Naive B cell (primary cell): ENCODE measurements at regions not wholly inside any gene's neighbourhood (a gene's known extent, or its start where the extent isn't known, plus 50 kb on each side); places are given as distances from the start of the nearest gene placed in this dataset.
"Not testable (repeated sequence)": the region's sequence is repeated elsewhere in the genome, so short reads cannot be mapped to it uniquely, and the experiment has no call there.

Source experiments
- ATAC-seq, 2 donors: fragments of 150-1000 bp; cut with Tn5 transposase; 2 replicates each; pipeline ENCODE4 v1.10.0; 2021; ENCODE audit warnings: low read depth in 2 of 2, mild to moderate bottlenecking in 2 of 2, moderate library complexity in 2 of 2
- DNase-seq: peaks from one replicate; pipeline ENCODE4 v3.0.0; 2022
- H3K27ac Mint-ChIP-seq, 6 donors: one replicate each; pipeline ENCODE4 v1.8.0; 2020 to 2022; ENCODE audit warnings: mild to moderate bottlenecking in 6 of 6, mixed read lengths in 6 of 6, moderate library complexity in 5 of 6, inconsistent platforms in 2 of 6
- H3K27me3 Mint-ChIP-seq, 3 donors: one replicate each; pipeline ENCODE4 v1.8.0; 2021 to 2022; ENCODE audit warnings: mixed read lengths in 3 of 3, mild to moderate bottlenecking in 1 of 3
- H3K36me3 Mint-ChIP-seq, 2 donors: one replicate each; pipeline ENCODE4 v1.8.0; 2020 to 2022; ENCODE audit warnings: mixed read lengths in 2 of 2, inconsistent platforms in 1 of 2, mild to moderate bottlenecking in 1 of 2
- H3K4me1 Mint-ChIP-seq, 3 donors: one replicate each; pipeline ENCODE4 v1.8.0; 2020 to 2022; ENCODE audit warnings: mixed read lengths in 3 of 3, inconsistent platforms in 1 of 3, mild to moderate bottlenecking in 1 of 3, moderate library complexity in 1 of 3
- H3K4me3 Mint-ChIP-seq, 8 donors: one replicate each; pipeline ENCODE4 v1.8.0; 2020 to 2022; ENCODE audit warnings: mild to moderate bottlenecking in 8 of 8, mixed read lengths in 8 of 8, moderate library complexity in 8 of 8, inconsistent platforms in 2 of 8
- H3K9me3 Mint-ChIP-seq, 7 donors: one replicate each; pipeline ENCODE4 v1.8.0; 2020 to 2022; ENCODE audit warnings: mixed read lengths in 7 of 7, mild to moderate bottlenecking in 5 of 7, inconsistent platforms in 2 of 7, moderate library complexity in 1 of 7

- no peaks in the 10 kb centered on the region for H3K36me3 Mint-ChIP-seq
- ATAC-seq (no peak), DNase-seq (no peak)
- H3K4me1 Mint-ChIP-seq = no peaks in the 10 kb centered on the region
- H3K27ac Mint-ChIP-seq = no peak overlapping the region
- H3K27me3 Mint-ChIP-seq = peaks cover 0 to 3% (median 0%) of the 10 kb centered on the region in 3 donors
- no peak overlapping the region for H3K4me3 Mint-ChIP-seq
- peaks cover 0 to 3% (median 0%) of the 10 kb centered on the region in 7 donors for H3K9me3 Mint-ChIP-seq
Observed at GRCh38 chr3:168968609-168969008, 694.9 kb downstream of the MECOM start.

- no peaks in the 10 kb centered on the region for H3K36me3 Mint-ChIP-seq
- H3K4me3 Mint-ChIP-seq = no peak overlapping the region
- peaks cover 0 to 3% (median 0%) of the 10 kb centered on the region in 7 donors for H3K9me3 Mint-ChIP-seq
- H3K4me1 Mint-ChIP-seq = no peaks in the 10 kb centered on the region
- no peak overlapping the region for H3K27ac Mint-ChIP-seq
- DNase-seq (no peak), ATAC-seq (no peak)
- H3K27me3 Mint-ChIP-seq = peaks cover 0 to 3% (median 0%) of the 10 kb centered on the region in 3 donors
Observed at GRCh38 chr3:168964736-168965135, 698.8 kb downstream of the MECOM start.

- no peaks in the 10 kb centered on the region for H3K27me3 Mint-ChIP-seq
- no peak overlapping the region for H3K27ac Mint-ChIP-seq
- no peaks in the 10 kb centered on the region for H3K36me3 Mint-ChIP-seq
- no peaks in the 10 kb centered on the region for H3K9me3 Mint-ChIP-seq
- H3K4me1 Mint-ChIP-seq = no peaks in the 10 kb centered on the region
- DNase-seq = no peak
- no peak overlapping the region for H3K4me3 Mint-ChIP-seq
- no peak for ATAC-seq
Observed at GRCh38 chr3:168961271-168961670, 702.2 kb downstream of the MECOM start.

GRCh38 chr3:168959731-168960130 lies 703.8 kb downstream of the MECOM start:
- Mint-ChIP-seq H3K27me3 (no peaks in the 10 kb centered on the region), H3K27ac (no peak overlapping the region), H3K9me3 (peaks cover 0 to under 1% (median 0%) of the 10 kb centered on the region in 7 donors), H3K4me3 (no peak overlapping the region), H3K36me3 (no peaks in the 10 kb centered on the region), H3K4me1 (no peaks in the 10 kb centered on the region)
- DNase-seq (no peak), ATAC-seq (no peak)

- Mint-ChIP-seq H3K4me3 (no peak overlapping the region), H3K27ac (no peak overlapping the region), H3K36me3 (no peaks in the 10 kb centered on the region), H3K4me1 (no peaks in the 10 kb centered on the region), H3K27me3 (no peaks in the 10 kb centered on the region), H3K9me3 (peaks cover 0 to 8% (median 0%) of the 10 kb centered on the region in 7 donors)
- DNase-seq = no peak
- no peak for ATAC-seq
Observed at GRCh38 chr3:168958466-168958865, 705.0 kb downstream of the MECOM start.

GRCh38 chr3:168956076-168956475 lies 707.4 kb downstream of the MECOM start:
- H3K36me3 Mint-ChIP-seq = no peaks in the 10 kb centered on the region

GRCh38 chr3:168952551-168952950 lies 711.0 kb downstream of the MECOM start:
- Mint-ChIP-seq H3K27ac (no peak overlapping the region), H3K4me3 (no peak overlapping the region), H3K27me3 (no peaks in the 10 kb centered on the region), H3K4me1 (no peaks in the 10 kb centered on the region), H3K36me3 (no peaks in the 10 kb centered on the region), H3K9me3 (peaks cover 0 to 8% (median 1%) of the 10 kb centered on the region in 7 donors)
- DNase-seq (no peak), ATAC-seq (no peak)

More at GRCh38 chr3:168956076-168956475, 707.4 kb downstream of the MECOM start:
- Mint-ChIP-seq H3K27ac (no peak overlapping the region), H3K4me3 (no peak overlapping the region), H3K9me3 (peaks cover 0 to 8% (median 1%) of the 10 kb centered on the region in 7 donors), H3K4me1 (no peaks in the 10 kb centered on the region), H3K27me3 (no peaks in the 10 kb centered on the region)
- ATAC-seq (no peak), DNase-seq (no peak)

- no peak overlapping the region for H3K27ac Mint-ChIP-seq
- no peaks in the 10 kb centered on the region for H3K36me3 Mint-ChIP-seq
- ATAC-seq (no peak), DNase-seq (no peak)
- H3K9me3 Mint-ChIP-seq = peaks cover 0 to 8% (median 1%) of the 10 kb centered on the region in 7 donors
- H3K4me1 Mint-ChIP-seq = no peaks in the 10 kb centered on the region
- no peak overlapping the region for H3K4me3 Mint-ChIP-seq
- H3K27me3 Mint-ChIP-seq = no peaks in the 10 kb centered on the region
Observed at GRCh38 chr3:168951884-168952283, 711.6 kb downstream of the MECOM start.

- Mint-ChIP-seq H3K4me3 (no peak overlapping the region), H3K27me3 (no peaks in the 10 kb centered on the region), H3K36me3 (no peaks in the 10 kb centered on the region), H3K27ac (no peak overlapping the region), H3K9me3 (peaks cover 0 to 8% (median 1%) of the 10 kb centered on the region in 7 donors), H3K4me1 (no peaks in the 10 kb centered on the region)
- DNase-seq = no peak
- ATAC-seq = no peak
Observed at GRCh38 chr3:168951368-168951767, 712.1 kb downstream of the MECOM start.

GRCh38 chr3:168950622-168951021 lies 712.9 kb downstream of the MECOM start:
- Mint-ChIP-seq H3K27ac (no peak overlapping the region), H3K27me3 (no peaks in the 10 kb centered on the region), H3K36me3 (no peaks in the 10 kb centered on the region), H3K4me1 (no peaks in the 10 kb centered on the region), H3K4me3 (no peak overlapping the region), H3K9me3 (peaks cover 0 to 8% (median 1%) of the 10 kb centered on the region in 7 donors)
- DNase-seq (no peak), ATAC-seq (no peak)

GRCh38 chr3:168939651-168940238 lies 723.8 kb downstream of the MECOM start:
- no peak overlapping the region for H3K4me3 Mint-ChIP-seq
- H3K27ac Mint-ChIP-seq = no peak overlapping the region
- ATAC-seq (no peak), DNase-seq (no peak)
- H3K27me3 Mint-ChIP-seq = no peaks in the 10 kb centered on the region
- H3K9me3 Mint-ChIP-seq = peaks cover 0 to 14% (median 2%) of the 10 kb centered on the region in 7 donors
- no peaks in the 10 kb centered on the region for H3K36me3 Mint-ChIP-seq
- H3K4me1 Mint-ChIP-seq = no peaks in the 10 kb centered on the region

GRCh38 chr3:168933614-168934013 lies 729.9 kb downstream of the MECOM start:
- Mint-ChIP-seq H3K36me3 (peaks cover 0 to 13% of the 10 kb centered on the region in 2 donors), H3K4me3 (no peak overlapping the region)
- no peak for DNase-seq

GRCh38 chr3:168929997-168930396 lies 733.5 kb downstream of the MECOM start:
- H3K27ac Mint-ChIP-seq, H3K27me3 Mint-ChIP-seq, H3K4me1 Mint-ChIP-seq, ATAC-seq, DNase-seq, H3K4me3 Mint-ChIP-seq: not testable (repeated sequence)
- peaks cover 2 to 19% (median 6%) of the 10 kb centered on the region in 7 donors for H3K9me3 Mint-ChIP-seq
- peaks cover 0 to 13% of the 10 kb centered on the region in 2 donors for H3K36me3 Mint-ChIP-seq

More at GRCh38 chr3:168933614-168934013, 729.9 kb downstream of the MECOM start:
- H3K27ac Mint-ChIP-seq = no peak overlapping the region
- H3K27me3 Mint-ChIP-seq = peaks cover 0 to 4% (median 0%) of the 10 kb centered on the region in 3 donors
- H3K9me3 Mint-ChIP-seq = peaks cover 4 to 31% (median 8%) of the 10 kb centered on the region in 7 donors
- ATAC-seq = no peak
- H3K4me1 Mint-ChIP-seq = no peaks in the 10 kb centered on the region

- Mint-ChIP-seq H3K9me3 (peaks cover 0 to 9% (median 3%) of the 10 kb centered on the region in 7 donors), H3K27ac (no peak overlapping the region), H3K4me1 (no peaks in the 10 kb centered on the region), H3K27me3 (peaks cover 0 to 4% (median 0%) of the 10 kb centered on the region in 3 donors), H3K36me3 (no peaks in the 10 kb centered on the region), H3K4me3 (no peak overlapping the region)
- ATAC-seq (no peak), DNase-seq (no peak)
Observed at GRCh38 chr3:168926426-168926825, 737.1 kb downstream of the MECOM start.
